ENCODE measurements at regions not wholly inside any gene's neighbourhood (a gene's known extent, or its start where the extent isn't known, plus 50 kb on each side); places are given as distances from the start of the nearest gene placed in this dataset.
"Not testable (repeated sequence)": the region's sequence is repeated elsewhere in the genome, so short reads cannot be mapped to it uniquely, and the experiment has no call there.

DNA sequence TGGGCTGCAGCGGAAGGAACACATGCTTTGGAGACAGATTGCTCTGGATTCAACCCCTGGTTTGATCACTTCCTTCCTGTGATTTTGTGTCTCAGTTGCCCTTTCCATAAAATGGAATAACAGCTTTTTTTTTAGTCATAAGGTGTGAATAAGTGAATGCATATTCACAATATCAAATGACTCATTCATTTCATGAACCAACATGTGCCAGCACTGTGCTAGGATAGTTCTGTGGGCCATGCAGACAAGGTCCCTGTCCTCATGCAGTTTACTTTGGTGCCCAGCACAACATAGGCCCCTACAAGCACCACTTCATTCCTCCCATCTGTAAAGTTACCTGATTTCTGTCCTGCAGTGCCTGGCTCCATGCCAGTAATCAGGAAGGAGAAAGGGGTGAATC, 89.4 kb downstream of the TRIM43 start:
- TF ChIP-seq, protein P1, sequence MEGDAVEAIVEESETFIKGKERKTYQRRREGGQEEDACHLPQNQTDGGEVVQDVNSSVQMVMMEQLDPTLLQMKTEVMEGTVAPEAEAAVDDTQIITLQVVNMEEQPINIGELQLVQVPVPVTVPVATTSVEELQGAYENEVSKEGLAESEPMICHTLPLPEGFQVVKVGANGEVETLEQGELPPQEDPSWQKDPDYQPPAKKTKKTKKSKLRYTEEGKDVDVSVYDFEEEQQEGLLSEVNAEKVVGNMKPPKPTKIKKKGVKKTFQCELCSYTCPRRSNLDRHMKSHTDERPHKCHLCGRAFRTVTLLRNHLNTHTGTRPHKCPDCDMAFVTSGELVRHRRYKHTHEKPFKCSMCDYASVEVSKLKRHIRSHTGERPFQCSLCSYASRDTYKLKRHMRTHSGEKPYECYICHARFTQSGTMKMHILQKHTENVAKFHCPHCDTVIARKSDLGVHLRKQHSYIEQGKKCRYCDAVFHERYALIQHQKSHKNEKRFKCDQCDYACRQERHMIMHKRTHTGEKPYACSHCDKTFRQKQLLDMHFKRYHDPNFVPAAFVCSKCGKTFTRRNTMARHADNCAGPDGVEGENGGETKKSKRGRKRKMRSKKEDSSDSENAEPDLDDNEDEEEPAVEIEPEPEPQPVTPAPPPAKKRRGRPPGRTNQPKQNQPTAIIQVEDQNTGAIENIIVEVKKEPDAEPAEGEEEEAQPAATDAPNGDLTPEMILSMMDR (IDR thresholded peaks at IDR 0.05; ENCODE audit: borderline replicate concordance, extremely low read depth, low read length, poor library complexity, severe bottlenecking): not testable (repeated sequence)
- TF ChIP-seq EZH2 (IDR thresholded peaks at IDR 0.05; ENCODE audit: borderline replicate concordance, low read depth, low read length, severe bottlenecking): not testable (repeated sequence)

Measured in DND-41 (cell line).